IMR-90 (cell line): ENCODE measurements at regions not wholly inside any gene's neighbourhood (a gene's known extent, or its start where the extent isn't known, plus 50 kb on each side); places are given as distances from the start of the nearest gene placed in this dataset.

Experiments
- CEBPB ChIP-seq: IDR thresholded peaks from 2 replicates; pipeline ENCODE4 v1.6.1; 2012; ENCODE audit warnings: low read depth, low read length, improper control_type of control experiment
- CHD1 ChIP-seq: IDR thresholded peaks from 2 replicates; pipeline ENCODE4 v1.6.1; 2012; ENCODE audit warnings: low read depth, low read length, improper control_type of control experiment
- CTCF ChIP-seq: conservative IDR thresholded peaks from 2 replicates; pipeline ENCODE4 v1.5.1; 2012; ENCODE audit warnings: mild to moderate bottlenecking, low read depth, low read length, improper control_type of control experiment
- MXI1 ChIP-seq: IDR thresholded peaks from 2 replicates; pipeline ENCODE4 v1.6.1; 2012; ENCODE audit warnings: low read depth, mild to moderate bottlenecking, low read length, moderate library complexity, borderline replicate concordance
- POLR2A ChIP-seq: IDR thresholded peaks from 2 replicates; pipeline ENCODE4 v1.6.1; 2012; ENCODE audit warnings: mild to moderate bottlenecking, low read depth, low read length
- RCOR1 ChIP-seq: IDR thresholded peaks from 2 replicates; pipeline ENCODE4 v1.6.1; 2012; ENCODE audit warnings: mild to moderate bottlenecking, low read length, improper control_type of control experiment; ENCODE audit not compliant: insufficient replicate concordance
- RFX5 ChIP-seq: IDR thresholded peaks from 2 replicates; pipeline ENCODE4 v1.8.0; 2012; ENCODE audit warnings: low read depth, mild to moderate bottlenecking, low read length, moderate library complexity
- SMC3 ChIP-seq: fragments of 150-350 bp; IDR thresholded peaks from 2 replicates; pipeline ENCODE4 v1.6.1; 2016; ENCODE audit warnings: low read depth, mild to moderate bottlenecking, antibody characterized with exemption, low read length, moderate library complexity
- USF2 ChIP-seq: fragments of 150-350 bp; IDR thresholded peaks from 2 replicates; pipeline ENCODE4 v1.6.1; 2017; ENCODE audit warnings: mild to moderate bottlenecking, antibody characterized with exemption, low read length, low read depth

- TF ChIP-seq CTCF (no peak), POLR2A (no peak), RCOR1 (no peak), CHD1 (no peak), MXI1 (no peak), RFX5 (no peak), CEBPB (no peak), SMC3 (no peak), USF2 (no peak)
Observed at GRCh38 chr13:44068169-44068568, 188.5 kb downstream of the LACC1 start.
